Glutamatergic neuron (in vitro differentiated cells): ENCODE measurements at regions not wholly inside any gene's neighbourhood (a gene's known extent, or its start where the extent isn't known, plus 50 kb on each side); places are given as distances from the start of the nearest gene placed in this dataset.

Experiments
- DNase-seq: peaks from one replicate; pipeline ENCODE4 v3.0.0; 2022
- H3K27ac Mint-ChIP-seq: one replicate; pipeline ENCODE4 v1.8.0; 2020; ENCODE audit warnings: mild to moderate bottlenecking, mixed read lengths, inconsistent platforms; ENCODE audit not compliant: unreplicated experiment
- H3K27me3 Mint-ChIP-seq: one replicate; pipeline ENCODE4 v1.8.0; 2020; ENCODE audit warnings: mild to moderate bottlenecking, moderate library complexity, mixed read lengths, inconsistent platforms; ENCODE audit not compliant: unreplicated experiment
- H3K36me3 Mint-ChIP-seq: one replicate; pipeline ENCODE4 v1.8.0; 2020; ENCODE audit warnings: mild to moderate bottlenecking, mixed read lengths, inconsistent platforms; ENCODE audit not compliant: unreplicated experiment
- H3K4me1 Mint-ChIP-seq: one replicate; pipeline ENCODE4 v1.8.0; 2020; ENCODE audit warnings: mild to moderate bottlenecking, low read depth, mixed read lengths, inconsistent platforms; ENCODE audit not compliant: unreplicated experiment
- H3K4me3 Mint-ChIP-seq: one replicate; pipeline ENCODE4 v1.8.0; 2020; ENCODE audit warnings: mild to moderate bottlenecking, mixed read lengths, inconsistent platforms; ENCODE audit not compliant: unreplicated experiment
- H3K9me3 Mint-ChIP-seq: one replicate; pipeline ENCODE4 v1.8.0; 2020; ENCODE audit warnings: mild to moderate bottlenecking, moderate library complexity, mixed read lengths, inconsistent platforms; ENCODE audit not compliant: unreplicated experiment
- TF ChIP-seq, protein P1 (sequence below): fragments of 200-600 bp; sonication (generic); IDR thresholded peaks from one replicate; pipeline ENCODE4 v1.5.0; 2021; ENCODE audit not compliant: partially characterized antibody, unreplicated experiment

DNA sequence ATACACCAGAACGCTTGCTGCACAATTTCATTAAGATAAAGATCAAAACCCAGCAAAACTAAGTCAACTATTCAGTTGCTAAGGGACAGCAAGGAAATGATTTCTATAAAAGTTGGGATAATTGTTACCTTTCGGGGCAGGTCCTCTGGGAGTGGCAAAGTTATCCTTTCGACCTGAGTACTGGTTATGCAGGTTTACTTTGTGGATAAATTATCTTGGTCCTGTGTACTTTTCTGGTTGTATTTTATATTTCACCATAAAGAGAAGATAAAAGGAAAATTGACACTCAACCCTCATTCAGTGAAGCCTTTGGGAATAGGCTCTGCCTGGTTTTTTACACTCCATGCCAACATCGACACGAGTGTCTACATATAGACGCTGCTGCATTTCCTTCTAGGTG lies 146.5 kb downstream of the SYK start:
- H3K27me3 Mint-ChIP-seq: no peaks in the 10 kb centered on the region
- H3K36me3 Mint-ChIP-seq: no peaks in the 10 kb centered on the region
- H3K4me3 Mint-ChIP-seq: no peak overlapping the region
- no peak overlapping the region for H3K27ac Mint-ChIP-seq
- H3K4me1 Mint-ChIP-seq: no peaks in the 10 kb centered on the region
- TF ChIP-seq, protein P1, sequence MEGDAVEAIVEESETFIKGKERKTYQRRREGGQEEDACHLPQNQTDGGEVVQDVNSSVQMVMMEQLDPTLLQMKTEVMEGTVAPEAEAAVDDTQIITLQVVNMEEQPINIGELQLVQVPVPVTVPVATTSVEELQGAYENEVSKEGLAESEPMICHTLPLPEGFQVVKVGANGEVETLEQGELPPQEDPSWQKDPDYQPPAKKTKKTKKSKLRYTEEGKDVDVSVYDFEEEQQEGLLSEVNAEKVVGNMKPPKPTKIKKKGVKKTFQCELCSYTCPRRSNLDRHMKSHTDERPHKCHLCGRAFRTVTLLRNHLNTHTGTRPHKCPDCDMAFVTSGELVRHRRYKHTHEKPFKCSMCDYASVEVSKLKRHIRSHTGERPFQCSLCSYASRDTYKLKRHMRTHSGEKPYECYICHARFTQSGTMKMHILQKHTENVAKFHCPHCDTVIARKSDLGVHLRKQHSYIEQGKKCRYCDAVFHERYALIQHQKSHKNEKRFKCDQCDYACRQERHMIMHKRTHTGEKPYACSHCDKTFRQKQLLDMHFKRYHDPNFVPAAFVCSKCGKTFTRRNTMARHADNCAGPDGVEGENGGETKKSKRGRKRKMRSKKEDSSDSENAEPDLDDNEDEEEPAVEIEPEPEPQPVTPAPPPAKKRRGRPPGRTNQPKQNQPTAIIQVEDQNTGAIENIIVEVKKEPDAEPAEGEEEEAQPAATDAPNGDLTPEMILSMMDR: no peak
- no peaks in the 10 kb centered on the region for H3K9me3 Mint-ChIP-seq
- DNase-seq: no peak

DNA sequence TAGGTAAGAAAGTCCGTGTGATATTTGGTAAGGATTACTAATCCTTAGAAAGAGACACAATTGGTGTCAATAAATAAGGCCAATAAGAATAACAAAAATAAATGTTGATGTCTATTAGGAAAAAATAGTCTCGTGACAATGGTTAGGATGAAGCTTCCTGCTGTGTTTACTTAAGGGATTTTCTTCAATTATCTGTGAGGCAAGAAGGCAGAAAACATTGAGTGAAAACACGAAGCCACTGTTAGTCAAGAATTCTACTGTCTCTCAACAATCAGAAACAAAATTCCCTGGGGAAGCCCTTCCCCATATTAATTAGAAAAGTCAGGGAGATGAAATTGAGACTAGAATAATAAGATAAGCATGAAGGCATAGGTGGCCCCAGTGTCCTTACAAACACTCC lies 149.0 kb downstream of the SYK start:
- no peak for DNase-seq
- H3K27ac Mint-ChIP-seq: no peak overlapping the region
- no peaks in the 10 kb centered on the region for H3K9me3 Mint-ChIP-seq
- no peaks in the 10 kb centered on the region for H3K36me3 Mint-ChIP-seq
- H3K4me3 Mint-ChIP-seq: no peak overlapping the region
- H3K4me1 Mint-ChIP-seq: no peaks in the 10 kb centered on the region
- TF ChIP-seq, protein P1: no peak
- no peaks in the 10 kb centered on the region for H3K27me3 Mint-ChIP-seq

DNA sequence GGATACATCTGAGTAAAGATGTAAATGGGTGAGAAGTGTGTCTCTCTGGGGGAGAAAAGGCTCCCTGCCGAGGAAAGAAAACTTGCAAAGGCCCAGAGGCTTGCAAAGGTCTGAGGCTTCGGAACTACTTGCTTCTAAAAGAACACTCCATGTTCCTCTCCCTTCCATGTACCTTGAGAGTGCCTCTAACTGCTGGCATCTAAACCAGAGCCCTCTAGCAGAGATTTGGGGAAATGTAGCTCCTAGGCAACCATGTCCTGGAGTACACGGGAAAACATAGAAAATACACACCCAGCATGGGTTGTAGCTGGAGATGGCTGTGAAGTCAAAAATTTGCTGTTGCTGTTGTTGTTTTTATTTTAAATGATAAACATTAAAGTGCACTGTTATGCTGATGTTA lies 151.6 kb downstream of the SYK start:
- Mint-ChIP-seq H3K27me3 (no peaks in the 10 kb centered on the region), H3K4me3 (no peak overlapping the region), H3K4me1 (no peaks in the 10 kb centered on the region), H3K27ac (no peak overlapping the region), H3K9me3 (no peaks in the 10 kb centered on the region), H3K36me3 (no peaks in the 10 kb centered on the region)
- DNase-seq: no peak
- TF ChIP-seq, protein P1: no peak

DNA sequence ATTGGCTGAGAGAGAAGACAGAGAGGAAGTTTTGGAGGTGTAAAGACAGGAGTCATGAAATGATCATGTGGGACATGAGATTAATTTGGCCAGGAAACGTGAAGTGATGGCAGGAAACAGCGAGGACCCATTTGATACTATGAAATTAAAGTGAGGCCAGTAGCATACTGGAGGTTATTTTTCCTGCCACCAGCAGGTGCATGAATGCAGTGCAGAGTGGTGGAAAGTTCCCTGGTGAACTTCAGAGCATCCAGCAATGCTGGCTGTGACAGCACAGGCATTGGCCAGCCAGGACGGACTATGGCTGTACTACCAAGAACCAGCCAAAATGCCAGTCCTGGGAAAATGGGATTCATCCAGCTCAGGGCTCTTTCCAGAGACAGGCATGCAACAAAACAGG lies 152.2 kb downstream of the SYK start:
- no peaks in the 10 kb centered on the region for H3K4me1 Mint-ChIP-seq
- DNase-seq: no peak
- H3K27ac Mint-ChIP-seq: no peak overlapping the region
- H3K36me3 Mint-ChIP-seq: no peaks in the 10 kb centered on the region
- TF ChIP-seq, protein P1: no peak
- H3K27me3 Mint-ChIP-seq: no peaks in the 10 kb centered on the region
- H3K4me3 Mint-ChIP-seq: no peak overlapping the region
- H3K9me3 Mint-ChIP-seq: no peaks in the 10 kb centered on the region

DNA sequence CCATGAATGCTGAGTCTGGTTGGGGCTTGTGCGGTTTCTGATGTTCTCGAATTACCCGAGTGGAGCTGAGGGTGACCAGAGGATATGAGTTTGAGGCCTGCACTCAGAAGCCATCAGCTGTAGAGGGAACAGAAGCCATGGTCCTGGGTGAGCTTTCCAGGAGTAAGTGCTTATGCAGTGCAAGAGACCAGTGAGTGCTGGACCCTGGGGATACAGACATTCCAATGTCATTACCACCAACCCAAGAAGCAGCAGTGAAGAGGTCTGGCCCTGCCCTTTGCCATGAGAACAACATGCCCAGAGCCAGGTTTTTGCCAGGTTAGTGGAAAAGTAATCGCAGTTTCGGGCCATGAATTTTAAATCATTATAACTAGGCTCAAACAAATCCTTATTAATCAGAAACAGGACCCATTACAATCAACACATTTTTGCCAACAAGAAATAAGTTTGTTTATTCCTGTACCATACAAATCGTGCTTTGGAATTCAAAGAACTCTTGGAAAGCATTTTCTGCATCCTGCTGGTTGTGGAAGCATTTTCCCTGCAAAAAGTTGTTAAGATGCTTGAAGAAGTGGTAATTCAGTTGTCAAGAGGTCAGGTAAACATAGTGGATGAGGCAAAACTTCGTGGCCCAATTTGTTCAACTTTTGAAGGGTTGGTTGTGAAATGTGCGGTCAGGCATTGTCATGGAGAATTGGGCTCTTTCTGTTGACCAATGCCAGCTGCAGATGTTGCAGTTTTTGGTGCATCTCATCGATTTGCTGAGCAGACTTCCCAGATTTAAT lies 154.6 kb downstream of the SYK start:
- H3K27ac Mint-ChIP-seq: no peak overlapping the region
- TF ChIP-seq, protein P1: no peak
- H3K9me3 Mint-ChIP-seq: no peaks in the 10 kb centered on the region
- no peak for DNase-seq
- no peaks in the 10 kb centered on the region for H3K4me1 Mint-ChIP-seq
- no peak overlapping the region for H3K4me3 Mint-ChIP-seq
- no peaks in the 10 kb centered on the region for H3K27me3 Mint-ChIP-seq
- no peaks in the 10 kb centered on the region for H3K36me3 Mint-ChIP-seq
